Skeletal muscle satellite cell (primary cell): ENCODE measurements at regions not wholly inside any gene's neighbourhood (a gene's known extent, or its start where the extent isn't known, plus 50 kb on each side); places are given as distances from the start of the nearest gene placed in this dataset.
"Not testable (repeated sequence)": the region's sequence is repeated elsewhere in the genome, so short reads cannot be mapped to it uniquely, and the experiment has no call there.

Experiments
- H3K27me3 ChIP-seq: 2 replicates; pipeline ENCODE4 v1.7.0; 2013; ENCODE audit warnings: low read length; ENCODE audit not compliant: control insufficient read depth, insufficient read depth
- H3K36me3 ChIP-seq: 2 replicates; pipeline ENCODE4 v1.7.0; 2013; ENCODE audit warnings: mild to moderate bottlenecking, control low read depth, low read length; ENCODE audit not compliant: insufficient read depth
- H3K4me1 ChIP-seq: 2 replicates; pipeline ENCODE4 v1.7.0; 2013; ENCODE audit warnings: low read length; ENCODE audit not compliant: control insufficient read depth, insufficient read depth
- H3K4me2 ChIP-seq: 2 replicates; pipeline ENCODE4 v1.7.0; 2013; ENCODE audit warnings: mild to moderate bottlenecking, low read length
- H3K4me3 ChIP-seq: 2 replicates; pipeline ENCODE4 v1.7.0; 2013; ENCODE audit warnings: low read length
- H3K9ac ChIP-seq: 2 replicates; pipeline ENCODE4 v1.7.0; 2013; ENCODE audit warnings: mild to moderate bottlenecking, low read depth, low read length, moderate library complexity
- H3K9me3 ChIP-seq: replicated peaks from 2 replicates; pipeline ENCODE4 v1.7.0; 2013; ENCODE audit warnings: mild to moderate bottlenecking, control low read depth, low read length

GRCh38 chr9:29118555-29118954, 1545.3 kb upstream of the C9orf72 start:
- H3K4me2 ChIP-seq, result no peak overlapping the region
- no peaks in the 10 kb centered on the region for H3K4me1 ChIP-seq
- H3K9me3 ChIP-seq, result peaks cover 8% of the 10 kb centered on the region
- no peak overlapping the region for H3K4me3 ChIP-seq
- H3K9ac ChIP-seq, result no peak overlapping the region
- H3K27me3 ChIP-seq, result no peaks in the 10 kb centered on the region
- H3K36me3 ChIP-seq, result no peaks in the 10 kb centered on the region

- no peaks in the 10 kb centered on the region for H3K4me1 ChIP-seq
- no peaks in the 10 kb centered on the region for H3K27me3 ChIP-seq
- H3K4me2 ChIP-seq, result no peak overlapping the region
- no peak overlapping the region for H3K4me3 ChIP-seq
- no peaks in the 10 kb centered on the region for H3K9me3 ChIP-seq
- no peak overlapping the region for H3K9ac ChIP-seq
- H3K36me3 ChIP-seq, result no peaks in the 10 kb centered on the region
These were observed 1553.5 kb upstream of the C9orf72 start for GRCh38 chr9:29126783-29127182.

GRCh38 chr9:29129763-29130162, 1556.5 kb upstream of the C9orf72 start:
- H3K4me2 ChIP-seq, result no peak overlapping the region
- H3K9me3 ChIP-seq, result peaks cover 4% of the 10 kb centered on the region
- H3K4me1 ChIP-seq, result no peaks in the 10 kb centered on the region
- no peaks in the 10 kb centered on the region for H3K27me3 ChIP-seq
- H3K36me3 ChIP-seq, result no peaks in the 10 kb centered on the region
- H3K4me3 ChIP-seq, result no peak overlapping the region
- no peak overlapping the region for H3K9ac ChIP-seq

GRCh38 chr9:29144476-29144875, 1571.2 kb upstream of the C9orf72 start:
- no peaks in the 10 kb centered on the region for H3K36me3 ChIP-seq

GRCh38 chr9:29150606-29151005, 1577.3 kb upstream of the C9orf72 start:
- H3K9ac ChIP-seq, result no peak overlapping the region
- no peaks in the 10 kb centered on the region for H3K36me3 ChIP-seq
- H3K4me3 ChIP-seq, result no peak overlapping the region
- H3K9me3 ChIP-seq, result no peaks in the 10 kb centered on the region
- no peak overlapping the region for H3K4me2 ChIP-seq
- H3K27me3 ChIP-seq, result no peaks in the 10 kb centered on the region
- no peaks in the 10 kb centered on the region for H3K4me1 ChIP-seq

More at GRCh38 chr9:29144476-29144875, 1571.2 kb upstream of the C9orf72 start:
- no peaks in the 10 kb centered on the region for H3K4me1 ChIP-seq
- no peaks in the 10 kb centered on the region for H3K27me3 ChIP-seq
- no peaks in the 10 kb centered on the region for H3K9me3 ChIP-seq
- H3K4me3 ChIP-seq, result no peak overlapping the region
- no peak overlapping the region for H3K9ac ChIP-seq
- no peak overlapping the region for H3K4me2 ChIP-seq

GRCh38 chr9:29160763-29161353, 1587.6 kb upstream of the C9orf72 start:
- H3K4me3 ChIP-seq, result no peak overlapping the region
- H3K36me3 ChIP-seq, result no peaks in the 10 kb centered on the region
- H3K27me3 ChIP-seq, result no peaks in the 10 kb centered on the region
- no peaks in the 10 kb centered on the region for H3K4me1 ChIP-seq
- H3K9ac ChIP-seq, result no peak overlapping the region
- no peak overlapping the region for H3K4me2 ChIP-seq
- H3K9me3 ChIP-seq, result no peaks in the 10 kb centered on the region

- no peaks in the 10 kb centered on the region for H3K9me3 ChIP-seq
- no peak overlapping the region for H3K4me2 ChIP-seq
- H3K4me3 ChIP-seq, result no peak overlapping the region
- no peak overlapping the region for H3K9ac ChIP-seq
- no peaks in the 10 kb centered on the region for H3K4me1 ChIP-seq
- no peaks in the 10 kb centered on the region for H3K27me3 ChIP-seq
- no peaks in the 10 kb centered on the region for H3K36me3 ChIP-seq
These were observed 1600.9 kb upstream of the C9orf72 start for GRCh38 chr9:29174136-29174535.

GRCh38 chr9:29176231-29176630, 1603.0 kb upstream of the C9orf72 start:
- no peak overlapping the region for H3K4me3 ChIP-seq
- no peaks in the 10 kb centered on the region for H3K9me3 ChIP-seq
- H3K4me1 ChIP-seq, result no peaks in the 10 kb centered on the region
- H3K4me2 ChIP-seq, result no peak overlapping the region
- no peak overlapping the region for H3K9ac ChIP-seq
- H3K36me3 ChIP-seq, result no peaks in the 10 kb centered on the region
- no peaks in the 10 kb centered on the region for H3K27me3 ChIP-seq

GRCh38 chr9:29176786-29177185, 1603.5 kb upstream of the C9orf72 start:
- Histone ChIP-seq H3K36me3 (no peaks in the 10 kb centered on the region), H3K4me1 (no peaks in the 10 kb centered on the region), H3K27me3 (no peaks in the 10 kb centered on the region), H3K9me3 (no peaks in the 10 kb centered on the region), H3K9ac (no peak overlapping the region), H3K4me2 (no peak overlapping the region), H3K4me3 (no peak overlapping the region)

GRCh38 chr9:29183971-29184370, 1610.7 kb upstream of the C9orf72 start:
- no peak overlapping the region for H3K4me3 ChIP-seq
- H3K4me1 ChIP-seq, result no peaks in the 10 kb centered on the region
- no peak overlapping the region for H3K9ac ChIP-seq
- H3K9me3 ChIP-seq, result no peaks in the 10 kb centered on the region
- no peaks in the 10 kb centered on the region for H3K36me3 ChIP-seq
- no peak overlapping the region for H3K4me2 ChIP-seq
- no peaks in the 10 kb centered on the region for H3K27me3 ChIP-seq

GRCh38 chr9:29188771-29189170, 1615.5 kb upstream of the C9orf72 start:
- H3K9me3 ChIP-seq, H3K4me1 ChIP-seq, H3K4me2 ChIP-seq, H3K9ac ChIP-seq, H3K36me3 ChIP-seq, H3K4me3 ChIP-seq, H3K27me3 ChIP-seq: not testable (repeated sequence)

GRCh38 chr9:29189221-29189620, 1615.9 kb upstream of the C9orf72 start:
- H3K9me3 ChIP-seq, H3K9ac ChIP-seq, H3K27me3 ChIP-seq, H3K4me3 ChIP-seq, H3K36me3 ChIP-seq, H3K4me1 ChIP-seq, H3K4me2 ChIP-seq: not testable (repeated sequence)
